Erythroblast (primary cell): ENCODE measurements at regions not wholly inside any gene's neighbourhood (a gene's known extent, or its start where the extent isn't known, plus 50 kb on each side); places are given as distances from the start of the nearest gene placed in this dataset.

Source experiments
- GATA1 ChIP-seq: IDR thresholded peaks from 2 replicates; pipeline ENCODE4 v1.6.1; 2011; ENCODE audit warnings: low read depth, mild to moderate bottlenecking, control low read depth, low read length, moderate library complexity
- POLR2A ChIP-seq: IDR thresholded peaks from 2 replicates; pipeline ENCODE4 v1.6.1; 2011; ENCODE audit warnings: mild to moderate bottlenecking, low read length

DNA sequence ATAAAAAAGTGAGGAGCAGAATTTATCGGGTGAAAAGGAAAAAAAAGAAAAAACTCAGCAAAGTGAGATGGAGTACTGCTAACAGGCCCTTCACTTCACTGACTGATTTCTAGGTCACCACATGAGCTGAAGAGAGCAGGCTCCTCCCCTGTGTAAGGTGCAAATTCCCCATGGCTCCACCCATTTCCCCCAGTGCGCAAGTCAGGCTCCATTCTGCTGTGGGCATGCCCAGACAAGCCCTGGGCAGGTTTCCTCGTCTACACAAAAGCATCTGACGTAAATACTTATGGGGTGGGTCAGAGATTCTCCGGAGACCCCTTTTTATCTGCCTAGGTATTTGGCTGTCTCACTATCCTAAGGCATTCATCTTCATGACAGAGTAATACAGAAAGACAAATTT lies 157.9 kb downstream of the MAGEB5 start:
- no peak for TF ChIP-seq POLR2A
- no peak for TF ChIP-seq GATA1
